Hindlimb muscle (tissue), 1 donor: ENCODE measurements at regions not wholly inside any gene's neighbourhood (a gene's known extent, or its start where the extent isn't known, plus 50 kb on each side); places are given as distances from the start of the nearest gene placed in this dataset.

Experiments used
- DNase-seq: peaks from one replicate; pipeline ENCODE4 v3.0.0-alpha.2; 2013

DNA sequence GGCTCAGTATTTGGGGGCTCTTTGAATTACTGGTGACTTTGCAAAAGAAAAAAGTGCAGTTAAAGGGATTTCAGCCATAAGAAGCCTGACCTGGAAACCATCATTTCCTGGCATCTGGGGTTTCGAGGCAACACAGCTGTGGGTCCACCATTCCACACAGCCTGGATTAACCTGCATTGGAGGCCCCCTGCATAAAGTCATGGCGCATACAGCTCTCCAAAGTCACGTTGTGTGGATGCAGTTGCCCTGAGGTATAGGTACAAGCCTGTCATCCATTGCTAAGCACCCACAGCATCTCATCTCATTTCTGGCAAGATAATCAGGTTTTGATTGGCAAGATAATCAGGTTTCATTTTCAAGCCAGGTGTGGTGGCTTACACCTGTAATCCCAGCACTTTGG, 54.5 kb upstream of the TAGAP start:
- no peak for DNase-seq

DNA sequence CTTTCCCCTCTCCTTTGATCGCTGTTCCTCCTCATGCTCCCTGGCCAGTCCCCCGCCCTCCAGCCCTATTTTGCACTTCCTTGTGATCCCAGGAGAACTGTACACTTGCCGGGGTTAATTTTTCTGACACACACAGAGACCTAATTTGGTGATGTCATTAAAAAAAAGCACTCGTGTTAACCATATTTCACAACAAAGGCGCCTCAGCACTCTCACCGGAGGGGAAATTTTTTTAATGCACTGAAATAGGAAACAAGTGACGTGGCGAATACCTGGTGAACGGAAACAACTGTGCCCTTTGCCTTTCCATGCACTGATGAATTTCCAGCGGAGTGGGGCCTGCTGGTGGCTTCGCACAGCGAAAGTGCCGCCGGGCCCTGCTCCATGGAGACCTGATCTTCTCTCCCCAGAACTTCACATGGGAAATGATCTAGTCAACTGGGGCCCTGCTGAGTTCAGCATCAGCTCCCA, 53.9 kb upstream of the TAGAP start:
- no peak for DNase-seq

DNA sequence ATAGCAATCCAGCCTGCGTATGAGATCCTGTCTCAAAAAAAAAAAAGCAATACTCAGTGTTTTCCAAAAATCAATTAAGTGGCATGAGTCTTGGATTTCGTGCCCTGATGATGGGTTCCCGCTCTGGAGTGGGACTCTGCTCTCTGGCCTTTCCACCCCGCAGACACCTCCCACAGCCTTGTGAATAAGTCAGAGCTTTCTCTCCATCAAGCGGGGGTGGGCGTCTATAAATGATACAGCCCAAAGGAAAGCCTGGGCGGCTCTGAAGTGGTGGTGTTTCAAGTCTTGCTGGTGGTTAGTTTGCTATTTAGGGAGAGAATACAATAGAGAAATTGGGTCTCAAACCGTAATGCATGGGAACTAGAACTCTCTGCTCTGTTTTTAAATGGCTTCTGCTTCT, 52.5 kb upstream of the TAGAP start:
- no peak for DNase-seq

DNA sequence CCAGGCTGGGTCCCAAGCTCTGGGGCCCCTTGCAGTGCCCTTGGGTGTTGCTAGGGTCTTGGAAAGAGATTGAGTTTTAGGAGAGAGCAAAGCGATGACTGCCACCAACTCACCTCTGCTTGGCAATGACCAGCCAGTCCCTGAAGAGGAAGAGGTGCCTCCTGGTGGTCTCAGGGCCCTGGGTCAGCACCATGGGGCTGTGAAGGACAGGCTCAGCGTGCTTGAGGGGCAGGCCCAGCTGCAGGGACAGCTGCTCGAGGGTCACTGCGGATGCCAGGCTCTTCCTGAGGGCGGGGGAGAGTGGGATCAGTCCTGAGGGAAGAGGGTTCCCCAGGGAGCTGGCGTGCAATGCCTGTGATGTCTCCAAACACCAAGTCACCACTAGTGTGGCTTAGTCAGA, 50.8 kb upstream of the TAGAP start:
- DNase-seq: no peak

DNA sequence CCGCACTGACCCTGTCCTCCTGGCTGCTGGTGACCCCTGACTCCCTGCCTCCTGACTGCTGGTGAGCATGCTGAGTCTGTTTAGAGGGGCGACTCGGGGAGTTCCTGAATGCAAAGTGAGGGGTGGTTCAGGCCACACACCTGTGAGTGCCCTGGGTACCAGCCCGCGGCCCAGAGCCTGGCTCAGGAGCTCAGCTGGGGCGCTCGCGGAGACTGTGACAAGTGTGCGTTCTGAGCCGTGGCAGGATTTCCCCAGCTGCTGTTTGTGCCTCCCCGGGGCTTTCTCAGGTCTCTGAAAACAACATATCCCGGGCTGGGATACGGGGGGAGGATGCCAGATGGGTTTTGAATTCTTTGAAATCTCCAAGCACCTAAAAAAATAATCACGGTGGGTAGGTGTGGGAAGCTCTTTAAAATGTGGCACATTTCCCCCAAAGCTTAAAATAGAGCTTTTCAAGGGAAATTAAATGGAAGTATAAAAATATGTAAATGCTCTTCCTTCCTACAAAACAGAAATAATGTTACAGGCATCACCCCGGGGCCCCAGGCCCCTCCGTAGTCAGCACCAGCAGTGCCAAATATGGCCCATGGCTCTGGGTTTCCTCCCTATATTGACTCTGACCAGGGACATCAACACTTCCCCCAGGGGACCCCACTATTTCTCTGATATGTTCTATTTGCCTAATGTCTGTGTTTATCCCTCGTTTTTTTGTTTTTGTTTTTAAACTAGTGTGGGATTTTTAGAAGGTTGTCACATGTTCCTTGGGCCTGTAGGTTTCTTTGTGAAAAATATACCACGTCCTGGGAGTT, 49.9 kb upstream of the TAGAP start:
- no peak for DNase-seq
